ENCODE measurements at regions not wholly inside any gene's neighbourhood (a gene's known extent, or its start where the extent isn't known, plus 50 kb on each side); places are given as distances from the start of the nearest gene placed in this dataset.

DNA sequence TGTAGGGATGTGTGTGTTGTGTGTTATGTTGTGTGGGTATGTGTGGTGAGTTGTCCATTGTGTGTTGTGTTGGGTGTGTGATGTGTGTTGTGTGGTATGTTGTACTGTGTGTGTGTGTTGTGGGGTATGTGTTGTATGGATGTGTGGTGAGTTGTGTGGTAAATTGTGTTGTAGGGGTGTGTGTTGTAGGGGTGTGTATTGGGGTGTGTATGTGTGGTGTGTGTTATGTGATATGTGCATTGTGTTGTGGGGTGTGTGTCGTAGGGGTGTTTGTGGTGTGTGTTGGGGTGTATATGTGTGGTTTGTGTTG is 97.8 kb upstream of the PODXL start:
- Histone ChIP-seq H3K36me3 (no peaks in the 10 kb centered on the region), H3K9me3 (no peaks in the 10 kb centered on the region), H3K4me3 (no peak overlapping the region), H3K4me1 (peaks cover 4 to 46% (median 16%) of the 10 kb centered on the region in 9 donors), H3K27me3 (no peaks in the 10 kb centered on the region), H3K27ac (peak overlapping the region in 1 of 10 donors; percentile 39)
- 73 to 90% methylated on average over 1 of the region's 1 CpG for WGBS, 2 donors
- no peak for ATAC-seq
- intact Hi-C loops (cut with DNase I), result loop anchor here (1.0 to 10.0 kb wide), 10 partner anchors 97 to 147 kb away; partner anchors contain the start of gene PODXL (in 1 of the 10)
- TF ChIP-seq, protein P1, sequence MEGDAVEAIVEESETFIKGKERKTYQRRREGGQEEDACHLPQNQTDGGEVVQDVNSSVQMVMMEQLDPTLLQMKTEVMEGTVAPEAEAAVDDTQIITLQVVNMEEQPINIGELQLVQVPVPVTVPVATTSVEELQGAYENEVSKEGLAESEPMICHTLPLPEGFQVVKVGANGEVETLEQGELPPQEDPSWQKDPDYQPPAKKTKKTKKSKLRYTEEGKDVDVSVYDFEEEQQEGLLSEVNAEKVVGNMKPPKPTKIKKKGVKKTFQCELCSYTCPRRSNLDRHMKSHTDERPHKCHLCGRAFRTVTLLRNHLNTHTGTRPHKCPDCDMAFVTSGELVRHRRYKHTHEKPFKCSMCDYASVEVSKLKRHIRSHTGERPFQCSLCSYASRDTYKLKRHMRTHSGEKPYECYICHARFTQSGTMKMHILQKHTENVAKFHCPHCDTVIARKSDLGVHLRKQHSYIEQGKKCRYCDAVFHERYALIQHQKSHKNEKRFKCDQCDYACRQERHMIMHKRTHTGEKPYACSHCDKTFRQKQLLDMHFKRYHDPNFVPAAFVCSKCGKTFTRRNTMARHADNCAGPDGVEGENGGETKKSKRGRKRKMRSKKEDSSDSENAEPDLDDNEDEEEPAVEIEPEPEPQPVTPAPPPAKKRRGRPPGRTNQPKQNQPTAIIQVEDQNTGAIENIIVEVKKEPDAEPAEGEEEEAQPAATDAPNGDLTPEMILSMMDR (IDR thresholded peaks at IDR 0.05), result no peak
- no peak for DNase-seq

DNA sequence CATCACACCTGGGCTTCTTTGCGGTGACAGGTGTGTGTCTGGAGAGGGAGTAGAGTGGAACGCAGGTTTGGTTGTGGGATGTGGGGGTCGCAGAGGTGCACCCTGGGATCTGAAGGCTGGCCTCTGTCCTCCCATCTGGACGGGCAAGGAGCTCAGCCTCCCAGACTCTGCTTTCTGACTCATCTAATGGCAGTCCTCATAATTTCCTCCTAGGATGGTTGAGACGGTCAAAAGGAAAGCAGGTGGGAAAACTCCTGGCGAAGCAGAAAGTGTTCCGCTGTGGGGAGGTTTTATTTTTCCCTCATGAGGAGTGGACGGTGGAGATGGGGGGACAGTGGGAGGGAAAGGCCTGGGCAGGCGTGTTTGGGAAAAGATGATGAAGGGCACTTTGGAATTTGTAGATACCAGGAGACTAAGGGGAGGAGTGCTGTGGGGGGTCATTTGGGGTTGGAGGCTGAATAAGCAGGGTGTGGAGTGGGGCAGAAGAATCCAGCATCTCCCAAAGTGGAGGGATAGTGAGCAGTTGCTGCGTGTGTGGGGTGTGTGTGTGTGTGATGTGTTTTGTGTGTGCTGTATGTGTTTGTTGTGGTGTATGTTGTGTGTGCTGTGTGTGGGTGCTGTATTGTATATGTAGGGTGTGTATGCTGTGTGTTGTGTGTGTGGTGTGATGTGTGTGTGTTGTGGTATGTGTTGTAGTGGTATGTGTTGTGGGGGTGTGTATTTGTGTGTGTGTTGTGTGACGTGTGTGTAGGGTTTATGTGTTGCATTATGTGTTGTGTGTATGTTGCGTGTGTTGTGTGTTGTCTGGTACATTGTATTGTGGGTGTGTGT is 97.2 kb upstream of the PODXL start:
- Histone ChIP-seq H3K4me3 (no peak overlapping the region), H3K9me3 (no peaks in the 10 kb centered on the region), H3K36me3 (no peaks in the 10 kb centered on the region), H3K27ac (no peak overlapping the region), H3K4me1 (peaks cover 5 to 47% (median 17%) of the 10 kb centered on the region in 9 donors), H3K27me3 (no peaks in the 10 kb centered on the region)
- WGBS, 2 donors, result 57 to 59% methylated on average over 12 of the region's 12 CpGs
- ATAC-seq (no peak), DNase-seq (no peak)
- TF ChIP-seq, protein P1 (IDR thresholded peaks at IDR 0.05), result no peak
- intact Hi-C loops (cut with DNase I), result loop anchor here (1.0 to 10.0 kb wide), 10 partner anchors 96 to 146 kb away; partner anchors contain the start of gene PODXL (in 1 of the 10)

DNA sequence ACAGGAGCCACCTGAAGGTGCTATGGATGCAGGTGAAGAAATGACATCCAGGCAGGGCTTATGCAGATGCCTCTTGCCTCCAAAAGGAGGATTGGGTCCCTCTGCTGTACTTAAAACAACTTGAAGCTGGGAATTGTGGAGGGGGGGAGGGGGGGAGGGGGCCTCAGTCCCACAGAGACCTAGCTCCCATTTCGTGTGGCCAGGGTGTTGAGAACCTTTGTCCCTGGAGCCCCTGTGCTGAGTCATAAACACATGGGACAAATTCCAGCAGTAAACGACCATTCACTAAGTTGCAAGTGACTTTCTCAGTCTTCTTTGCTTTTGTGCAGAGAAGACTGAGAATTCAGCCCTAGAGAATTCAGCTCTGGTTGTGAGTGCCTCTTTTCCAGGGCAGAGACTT is 96.5 kb upstream of the PODXL start:
- ATAC-seq, result no peak
- TF ChIP-seq, protein P1 (IDR thresholded peaks at IDR 0.05), result no peak
- Histone ChIP-seq H3K27me3 (no peaks in the 10 kb centered on the region), H3K4me1 (peaks cover 5 to 43% (median 17%) of the 10 kb centered on the region in 9 donors), H3K9me3 (no peaks in the 10 kb centered on the region), H3K27ac (no peak overlapping the region), H3K36me3 (no peaks in the 10 kb centered on the region), H3K4me3 (no peak overlapping the region)
- 24 to 38% methylated on average over 2 of the region's 2 CpGs for WGBS, 2 donors
- no peak for DNase-seq
- intact Hi-C loops (cut with DNase I), result loop anchor here in 7 of 10 donors (5.0 to 10.0 kb wide), 6 partner anchors 96 to 146 kb away; partner anchors contain the start of gene PODXL (in 1 of the 7)

DNA sequence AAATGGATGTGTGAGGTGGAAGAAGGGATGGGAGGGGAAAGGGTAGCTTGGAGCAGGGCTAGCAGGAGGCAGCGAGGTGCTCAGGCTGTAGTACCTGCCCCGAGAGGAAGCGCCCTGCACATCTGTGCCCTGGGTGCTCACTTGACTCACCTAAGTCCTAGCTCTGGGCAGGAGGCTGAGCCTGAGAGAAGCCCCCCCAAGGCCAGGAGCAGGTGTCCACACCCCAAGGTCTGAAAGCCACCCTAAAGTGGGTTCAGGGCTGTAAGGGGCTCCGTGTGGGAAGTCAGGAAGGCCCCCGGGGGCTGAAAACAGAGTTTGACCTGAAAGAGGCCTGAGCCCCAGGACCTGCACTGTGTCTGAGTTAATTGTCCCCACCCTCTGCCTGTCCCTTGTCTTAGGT is 95.8 kb upstream of the PODXL start:
- ATAC-seq (no peak), DNase-seq (no peak)
- H3K36me3 ChIP-seq, result no peaks in the 10 kb centered on the region
- H3K27me3 ChIP-seq, result no peaks in the 10 kb centered on the region
- TF ChIP-seq, protein P1 (IDR thresholded peaks at IDR 0.05), result no peak
- WGBS, 2 donors, result 87 to 90% methylated on average over 5 of the region's 5 CpGs
- no peak overlapping the region for H3K4me3 ChIP-seq
- intact Hi-C loops (cut with DNase I), result loop anchor here in 7 of 10 donors (5.0 to 10.0 kb wide), 6 partner anchors 95 to 145 kb away; partner anchors contain the start of gene PODXL (in 1 of the 7)
- no peak overlapping the region for H3K27ac ChIP-seq
- peaks cover 4 to 36% (median 13%) of the 10 kb centered on the region in 9 donors for H3K4me1 ChIP-seq
- no peaks in the 10 kb centered on the region for H3K9me3 ChIP-seq
